KBM-7 (cell line): ENCODE measurements at regions not wholly inside any gene's neighbourhood (a gene's known extent, or its start where the extent isn't known, plus 50 kb on each side); places are given as distances from the start of the nearest gene placed in this dataset.

Experiments
- DNase-seq: peaks from one replicate; pipeline ENCODE4 v3.0.0-alpha.2; 2015
- in situ Hi-C: fragments of 300-500 bp; cut with MboI; formaldehyde crosslinking; loops from 2 replicates; pipeline ENCODE4 v1.14.3; 2020; ENCODE audit warnings: low sequenced_read_pairs, low pct_unique_long_range_greater_than_20kb, mixed read lengths

- in situ Hi-C loops: no loop called here
- no peak for DNase-seq
These were observed 217.3 kb downstream of the CHRDL1 start for GRCh38 chrX:110578270-110578669.

DNA sequence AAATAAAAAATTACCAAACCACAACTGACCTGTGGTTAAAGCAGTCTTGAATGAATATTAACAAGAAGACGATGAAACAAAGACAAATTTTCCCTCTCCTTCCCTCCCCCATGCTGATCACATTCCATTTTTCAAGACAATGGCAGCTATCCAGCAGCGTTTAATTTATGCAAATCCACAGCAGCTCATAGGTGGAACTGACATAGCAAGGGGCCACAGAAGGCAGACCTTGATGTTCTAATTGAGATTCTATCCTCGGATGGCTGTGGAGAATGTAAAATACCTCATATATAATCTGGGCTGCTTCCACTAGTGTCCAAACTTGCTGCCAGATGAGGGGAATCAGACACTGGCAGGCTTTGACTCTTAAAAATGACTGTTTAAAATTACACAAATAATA, 211.5 kb downstream of the CHRDL1 start:
- in situ Hi-C loops: no loop called here
- no peak for DNase-seq

GRCh38 chrX:110588164-110588563, 207.5 kb downstream of the CHRDL1 start:
- in situ Hi-C loops: no loop called here
- no peak for DNase-seq

DNA sequence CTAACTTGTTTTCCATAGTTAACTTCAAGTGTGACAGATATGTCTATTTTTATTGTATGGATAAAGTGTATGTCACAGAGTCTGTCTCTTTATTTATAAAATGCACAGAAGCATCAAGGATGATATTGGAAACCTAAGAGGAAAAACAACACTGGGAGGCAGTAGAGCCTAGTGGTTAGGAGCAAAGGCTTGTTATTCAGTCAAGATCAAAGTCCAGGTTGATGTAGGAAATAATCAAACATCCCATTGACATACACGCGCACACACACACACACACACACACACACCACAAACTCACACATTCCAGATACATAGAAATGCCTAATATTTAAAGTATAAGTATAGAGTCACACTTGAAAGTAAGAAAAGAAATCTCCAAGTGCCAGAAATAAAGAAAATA, 206.8 kb downstream of the CHRDL1 start:
- no peak for DNase-seq
- in situ Hi-C loops: no loop called here

DNA sequence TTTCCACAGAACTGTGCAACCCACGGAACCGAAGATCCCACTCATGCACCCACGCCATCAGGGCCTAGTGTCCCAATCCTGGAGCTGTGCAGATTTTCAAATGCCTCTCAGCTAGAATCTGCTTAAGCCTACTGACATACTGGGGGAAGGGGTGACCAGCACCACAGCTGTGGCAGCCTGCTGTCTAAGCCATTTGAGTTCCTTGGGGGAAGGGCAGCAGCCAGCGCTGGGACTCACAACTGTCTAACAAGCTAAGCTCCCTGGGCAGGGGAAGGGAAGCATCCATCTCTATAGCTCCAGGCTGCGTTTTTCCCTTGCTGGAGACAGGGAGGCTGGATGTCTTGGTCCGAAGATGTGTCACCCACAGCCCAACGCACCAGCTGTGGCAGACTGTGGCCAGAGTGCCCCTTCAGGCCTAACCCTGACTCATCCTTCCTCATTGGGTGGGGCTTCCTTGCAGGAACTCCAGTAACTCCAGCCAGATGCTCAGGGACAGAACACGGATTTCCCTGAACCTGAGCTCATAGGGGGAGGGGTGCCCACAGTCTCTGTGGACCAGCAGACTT, 194.8 kb downstream of the CHRDL1 start:
- no peak for DNase-seq
- in situ Hi-C loops: no loop called here

GRCh38 chrX:110614596-110614995, 181.0 kb downstream of the CHRDL1 start:
- no peak for DNase-seq
- in situ Hi-C loops: no loop called here
